Aorta (tissue), 5 donors: ENCODE measurements at regions not wholly inside any gene's neighbourhood (a gene's known extent, or its start where the extent isn't known, plus 50 kb on each side); places are given as distances from the start of the nearest gene placed in this dataset.

Source experiments
- ATAC-seq: fragments of 200-7000 bp; cut with Tn5 transposase; one replicate; pipeline ENCODE4 v1.9.1; 2022; ENCODE audit warnings: moderate library complexity; ENCODE audit not compliant: low FRiP score
- DNase-seq, 2 donors: peaks; one replicate each; pipeline ENCODE4 v3.0.0-alpha.2; 2020
- H3K27ac ChIP-seq, 2 donors: one replicate each; pipeline ENCODE4 v1.5.1; 2013; ENCODE audit warnings: low read length in 2 of 2, mild to moderate bottlenecking in 2 of 2, moderate library complexity in 2 of 2, control low read depth in 1 of 2, inconsistent platforms in 1 of 2, low read depth in 1 of 2
- H3K27me3 ChIP-seq, 2 donors: one replicate each; pipeline ENCODE4 v1.6.1; 2013; ENCODE audit warnings: control low read depth in 1 of 2, low read length in 1 of 2, mild to moderate bottlenecking in 1 of 2, moderate library complexity in 1 of 2; ENCODE audit not compliant: insufficient read depth in 2 of 2, control insufficient read depth in 1 of 2
- H3K36me3 ChIP-seq, 2 donors: one replicate each; pipeline ENCODE4 v1.6.1; 2013; ENCODE audit warnings: control low read depth in 1 of 2, low read length in 1 of 2, mild to moderate bottlenecking in 1 of 2; ENCODE audit not compliant: insufficient read depth in 2 of 2, control insufficient read depth in 1 of 2
- H3K4me1 ChIP-seq, 2 donors: one replicate each; pipeline ENCODE4 v1.6.1; 2013; ENCODE audit warnings: low read length in 2 of 2, control low read depth in 1 of 2, mild to moderate bottlenecking in 1 of 2, moderate library complexity in 1 of 2; ENCODE audit not compliant: insufficient read depth in 2 of 2, control insufficient read depth in 1 of 2
- H3K4me3 ChIP-seq, 2 donors: one replicate each; pipeline ENCODE4 v1.5.1; 2013; ENCODE audit warnings: low read length in 2 of 2, control low read depth in 1 of 2, mild to moderate bottlenecking in 1 of 2
- H3K9me3 ChIP-seq: one replicate; pipeline ENCODE4 v1.6.1; 2013; ENCODE audit warnings: mild to moderate bottlenecking, low read length; ENCODE audit not compliant: control insufficient read depth
- WGBS, 2 donors: extraction: QIAGEN DNeasy Blood & Tissue Kit; methylation state at CpG; one replicate each; pipeline ENCODE4 v1.1.7; 2013; 5-methylcytosine and 5-hydroxymethylcytosine counted together
- intact Hi-C, 2 donors: fragments of 100-400 bp; cut with DNase I; formaldehyde crosslinking; loops; one replicate each; pipeline versions ENCODE4 v1.14.2 to v1.15.0; 2022
- donor health status: healthy with polysubstance abuse.
- donor health status: Bipolar disorder and iron deficiency.
- donor health status: DM: no; HTN: no; CAD: no.
- donor health status: DM: no; HTN: no; CAD: no.
- donor health status: DM: yes; HTN: yes; CAD: no.

DNA sequence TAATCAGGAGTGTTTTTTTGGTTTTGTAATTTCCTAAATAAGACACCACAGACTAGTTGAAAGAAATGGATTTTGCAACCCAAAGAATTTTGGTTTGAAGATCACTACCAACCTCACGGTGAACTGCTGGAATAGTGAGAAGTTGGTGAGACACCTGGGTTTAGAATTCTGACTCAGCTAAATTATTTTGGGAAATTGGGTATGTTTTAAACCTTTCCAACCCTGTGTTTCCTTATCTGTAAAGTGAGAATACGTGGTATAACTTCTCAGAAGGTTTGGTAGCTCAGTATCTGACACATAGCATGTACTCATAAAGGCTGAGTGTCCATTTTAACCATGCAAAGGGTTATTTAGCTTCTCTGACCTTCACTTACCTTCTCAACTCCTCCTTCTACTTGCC lies 261.9 kb downstream of the FOXA2 start:
- H3K4me1 ChIP-seq = no peaks in the 10 kb centered on the region
- ATAC-seq (no peak), DNase-seq (no peak)
- no peak overlapping the region for H3K4me3 ChIP-seq
- H3K27me3 ChIP-seq = no peaks in the 10 kb centered on the region
- no peaks in the 10 kb centered on the region for H3K9me3 ChIP-seq
- no peaks in the 10 kb centered on the region for H3K36me3 ChIP-seq
- H3K27ac ChIP-seq = no peak overlapping the region
- 42 to 49% methylated on average over 2 of the region's 2 CpGs for WGBS, 2 donors
- intact Hi-C loops = no loop called here

DNA sequence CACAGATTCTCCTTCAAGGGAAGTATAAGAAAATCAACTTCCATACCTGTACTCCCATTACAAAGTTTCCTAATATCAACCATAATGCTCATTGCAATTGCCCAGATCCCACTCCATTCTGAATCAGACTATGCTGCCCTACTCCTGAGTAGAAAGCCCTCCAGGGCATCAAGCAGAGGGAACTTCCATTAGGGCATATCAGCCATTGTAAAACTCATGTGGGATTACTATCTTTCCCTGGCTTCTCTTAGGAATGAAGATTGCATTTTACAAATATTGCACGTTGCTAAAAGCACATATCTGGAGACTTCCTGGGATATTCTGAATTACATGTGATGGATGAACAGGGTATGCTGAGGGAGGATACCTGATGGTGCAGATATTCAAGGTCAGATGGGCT lies 263.2 kb downstream of the FOXA2 start:
- Histone ChIP-seq H3K27me3 (no peaks in the 10 kb centered on the region), H3K36me3 (no peaks in the 10 kb centered on the region), H3K27ac (no peak overlapping the region), H3K4me1 (no peaks in the 10 kb centered on the region), H3K4me3 (no peak overlapping the region), H3K9me3 (no peaks in the 10 kb centered on the region)
- no peak for ATAC-seq
- 40 to 43% methylated on average over 1 of the region's 1 CpG for WGBS, 2 donors
- intact Hi-C loops = no loop called here
- no peak for DNase-seq

DNA sequence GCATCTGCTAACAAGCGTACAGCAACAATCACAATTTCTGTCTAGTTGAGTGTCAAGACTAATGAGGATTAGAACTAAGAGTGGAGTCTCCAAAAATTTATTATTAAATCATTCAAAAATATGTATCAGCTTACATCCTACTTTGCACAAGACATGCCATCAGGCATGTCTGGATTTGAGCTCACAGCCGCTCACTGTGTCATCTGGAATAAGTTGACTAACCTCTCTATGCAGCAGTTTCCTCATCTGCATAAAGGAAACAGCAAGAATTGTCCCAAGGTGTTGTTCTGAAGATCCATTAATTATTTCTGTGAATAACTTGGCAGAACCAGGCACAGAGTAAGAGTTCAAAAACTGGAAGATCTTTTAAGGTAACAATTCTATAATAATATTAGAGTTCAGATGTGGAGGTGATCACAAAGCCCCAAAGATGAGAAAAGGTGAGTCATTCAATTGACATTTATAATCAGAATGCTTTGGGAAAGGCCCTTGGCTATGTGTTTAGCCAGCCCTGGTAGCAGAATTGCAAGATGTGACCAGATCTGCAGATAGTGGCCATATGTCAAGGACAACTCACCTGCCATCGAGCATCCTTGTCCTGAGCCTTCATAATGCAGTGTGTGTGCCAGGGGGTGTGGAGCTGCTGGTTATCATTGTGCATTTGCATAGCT lies 264.0 kb downstream of the FOXA2 start:
- no peak for ATAC-seq
- no peaks in the 10 kb centered on the region for H3K36me3 ChIP-seq
- no peak for DNase-seq
- intact Hi-C loops = no loop called here
- no peaks in the 10 kb centered on the region for H3K4me1 ChIP-seq
- 76 to 82% methylated on average over 3 of the region's 3 CpGs for WGBS, 2 donors
- no peaks in the 10 kb centered on the region for H3K9me3 ChIP-seq
- peaks cover 0 to 2% of the 10 kb centered on the region in 2 donors for H3K27me3 ChIP-seq
- H3K27ac ChIP-seq = no peak overlapping the region
- no peak overlapping the region for H3K4me3 ChIP-seq

DNA sequence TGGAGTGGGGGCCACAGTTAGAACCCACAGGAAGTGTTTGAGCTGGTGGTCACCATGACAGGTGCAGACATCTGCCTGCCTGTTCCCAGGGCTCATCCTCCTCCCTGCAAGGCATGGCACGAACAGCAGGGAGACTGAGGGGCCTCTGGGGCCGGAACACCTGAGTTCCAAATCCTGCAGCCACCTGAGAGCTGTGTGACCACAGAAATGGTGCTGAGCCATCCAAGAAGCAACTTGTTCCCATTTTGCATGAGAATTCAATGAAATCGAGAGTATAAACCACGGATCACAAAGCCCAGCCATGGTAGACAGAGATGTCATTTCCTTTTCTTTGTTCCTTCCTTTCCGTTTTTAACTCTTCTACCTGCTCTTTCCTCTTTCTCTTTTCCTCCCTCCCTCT lies 268.6 kb downstream of the FOXA2 start:
- intact Hi-C loops = no loop called here
- H3K36me3 ChIP-seq = no peaks in the 10 kb centered on the region
- H3K4me3 ChIP-seq = no peak overlapping the region
- WGBS, 2 donors = 81 to 82% methylated on average over 5 of the region's 5 CpGs
- no peak overlapping the region for H3K27ac ChIP-seq
- H3K27me3 ChIP-seq = peaks cover 0 to 2% of the 10 kb centered on the region in 2 donors
- H3K4me1 ChIP-seq = no peaks in the 10 kb centered on the region
- no peaks in the 10 kb centered on the region for H3K9me3 ChIP-seq
- DNase-seq (no peak), ATAC-seq (no peak)

DNA sequence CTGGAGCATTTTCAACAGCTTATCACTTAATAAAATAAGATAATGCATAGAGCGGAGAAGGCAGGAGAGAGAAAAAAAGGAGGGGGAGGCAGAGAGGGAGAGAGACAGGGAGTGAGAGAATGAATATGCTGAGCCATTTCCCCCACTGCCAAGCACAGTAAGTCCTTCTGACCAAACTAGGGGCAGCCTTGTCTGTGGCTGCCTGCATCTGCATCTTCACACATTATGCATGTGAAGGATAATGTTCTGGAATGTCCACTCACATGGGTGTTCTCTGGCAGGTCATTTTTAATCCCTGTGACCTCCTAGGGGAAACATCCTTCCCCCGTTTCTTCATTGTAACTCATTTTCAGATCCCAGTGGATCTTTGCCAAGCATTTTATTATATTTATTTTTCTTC lies 269.3 kb downstream of the FOXA2 start:
- DNase-seq (no peak), ATAC-seq (no peak)
- no peaks in the 10 kb centered on the region for H3K36me3 ChIP-seq
- H3K9me3 ChIP-seq = no peaks in the 10 kb centered on the region
- H3K27ac ChIP-seq = no peak overlapping the region
- intact Hi-C loops = no loop called here
- H3K27me3 ChIP-seq = peaks cover 0 to 2% of the 10 kb centered on the region in 2 donors
- 21 to 35% methylated on average over 2 of the region's 2 CpGs for WGBS, 2 donors
- H3K4me3 ChIP-seq = no peak overlapping the region
- no peaks in the 10 kb centered on the region for H3K4me1 ChIP-seq

DNA sequence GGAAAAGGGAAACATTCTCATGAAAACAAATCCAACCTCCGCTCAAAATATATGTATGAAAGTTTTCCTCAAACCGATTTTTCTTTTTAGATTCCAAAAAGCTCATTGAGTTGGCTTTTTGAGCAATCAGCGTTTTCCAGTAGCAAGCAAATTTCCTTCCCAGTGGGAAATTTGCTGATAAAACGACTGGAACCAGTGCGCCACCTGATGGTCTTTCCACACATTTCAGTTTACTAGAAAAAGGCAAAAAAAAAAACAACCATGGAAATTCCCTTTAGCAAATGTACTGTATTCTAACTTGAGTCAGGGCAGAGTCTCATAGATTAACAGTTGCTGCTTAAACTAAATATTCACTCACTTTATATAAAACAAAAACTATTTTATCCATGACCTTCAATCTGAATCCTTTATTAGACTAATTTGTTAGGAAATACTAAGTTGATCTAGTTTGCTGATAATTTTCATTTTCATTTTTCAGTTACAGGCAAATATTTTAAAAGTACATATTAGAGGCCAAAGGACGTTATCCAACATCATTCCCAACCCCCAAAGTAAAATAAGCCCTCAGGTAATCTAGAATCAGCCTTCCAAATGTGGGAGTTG lies 271.5 kb downstream of the FOXA2 start:
- WGBS, 2 donors = 1 to 3% methylated on average over 6 of the region's 6 CpGs
- ATAC-seq (no peak), DNase-seq (no peak)
- Histone ChIP-seq H3K9me3 (no peaks in the 10 kb centered on the region), H3K36me3 (no peaks in the 10 kb centered on the region), H3K27me3 (peaks cover 0 to 2% of the 10 kb centered on the region in 2 donors), H3K4me1 (no peaks in the 10 kb centered on the region), H3K27ac (no peak overlapping the region), H3K4me3 (no peak overlapping the region)
- intact Hi-C loops = no loop called here

DNA sequence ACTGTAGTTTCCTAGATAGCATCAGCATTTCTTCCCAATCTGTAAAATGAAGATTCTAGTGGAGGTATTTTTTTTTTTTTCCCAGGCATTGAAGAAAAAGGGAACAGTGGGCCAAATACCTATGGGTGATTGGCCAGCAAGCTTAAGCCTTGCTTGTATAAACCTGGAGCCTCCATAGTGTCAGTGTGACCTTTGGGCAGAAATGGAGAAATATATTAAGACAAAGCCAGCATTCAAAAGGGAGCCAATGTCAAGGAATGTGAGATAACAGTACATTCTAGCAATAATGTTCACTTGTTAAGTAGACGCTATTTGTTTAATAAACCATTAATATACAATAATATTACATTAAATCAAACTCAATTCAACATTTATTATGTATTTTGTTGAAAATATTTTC lies 275.4 kb downstream of the FOXA2 start:
- ATAC-seq (no peak), DNase-seq (no peak)
- H3K9me3 ChIP-seq = no peaks in the 10 kb centered on the region
- H3K4me1 ChIP-seq = no peaks in the 10 kb centered on the region
- H3K4me3 ChIP-seq = no peak overlapping the region
- H3K36me3 ChIP-seq = no peaks in the 10 kb centered on the region
- no peaks in the 10 kb centered on the region for H3K27me3 ChIP-seq
- intact Hi-C loops = loop anchor here in 1 of 2 donors (10.0 kb wide), 1 partner anchor 594 kb away; no protein-coding TSS in a partner anchor
- 58 to 64% methylated on average over 1 of the region's 1 CpG for WGBS, 2 donors
- no peak overlapping the region for H3K27ac ChIP-seq

DNA sequence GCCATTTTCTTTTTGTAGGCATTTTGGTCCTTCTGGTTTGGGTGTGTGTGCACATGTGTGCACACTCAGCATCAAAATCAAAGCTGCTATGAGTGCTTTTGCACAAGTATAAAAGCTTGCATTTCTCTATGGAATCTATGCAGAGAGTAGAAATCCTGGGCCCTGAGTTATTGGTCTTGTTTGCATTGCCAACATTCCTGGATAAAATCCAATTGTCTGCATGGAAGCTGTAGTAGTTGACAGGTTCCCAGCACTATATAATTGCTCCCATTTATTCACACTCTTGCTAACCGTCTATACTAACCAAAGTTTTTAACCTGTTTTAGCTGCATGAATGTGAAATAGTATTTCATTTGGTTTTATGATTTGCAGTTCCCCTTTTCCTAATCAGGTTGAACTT lies 277.0 kb downstream of the FOXA2 start:
- no peaks in the 10 kb centered on the region for H3K27me3 ChIP-seq
- no peaks in the 10 kb centered on the region for H3K36me3 ChIP-seq
- no peak for ATAC-seq
- H3K4me3 ChIP-seq = no peak overlapping the region
- intact Hi-C loops = loop anchor here in 1 of 2 donors (10.0 kb wide), 1 partner anchor 593 kb away; no protein-coding TSS in a partner anchor
- H3K27ac ChIP-seq = no peak overlapping the region
- DNase-seq = no peak
- WGBS, 2 donors = 3 to 6% methylated on average over 1 of the region's 1 CpG
- H3K4me1 ChIP-seq = no peaks in the 10 kb centered on the region
- no peaks in the 10 kb centered on the region for H3K9me3 ChIP-seq

DNA sequence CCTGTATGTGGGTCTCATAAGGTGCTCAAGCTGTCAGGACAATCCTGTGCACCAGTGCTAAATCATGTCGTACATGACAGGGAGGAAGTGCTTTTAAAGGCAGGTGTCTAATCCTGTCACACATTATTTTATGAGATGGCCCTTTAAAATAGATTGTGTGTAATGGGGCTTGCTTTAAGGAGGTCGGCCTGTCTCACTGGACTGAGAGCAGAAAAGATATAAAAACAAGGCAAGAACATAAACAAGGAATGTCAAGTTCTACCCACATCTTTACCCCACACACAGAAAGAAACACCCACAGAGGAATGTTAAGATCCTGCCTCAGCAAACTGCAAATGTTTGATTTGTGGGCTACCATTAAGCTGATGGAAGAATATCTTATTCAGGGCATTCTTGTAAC lies 279.0 kb downstream of the FOXA2 start:
- Histone ChIP-seq H3K4me3 (no peak overlapping the region), H3K27ac (no peak overlapping the region), H3K9me3 (peaks cover 1% of the 10 kb centered on the region), H3K4me1 (no peaks in the 10 kb centered on the region), H3K27me3 (no peaks in the 10 kb centered on the region), H3K36me3 (no peaks in the 10 kb centered on the region)
- 46 to 52% methylated on average over 2 of the region's 2 CpGs for WGBS, 2 donors
- DNase-seq = no peak
- intact Hi-C loops = loop anchor here in 1 of 2 donors (10.0 kb wide), 1 partner anchor 591 kb away; no protein-coding TSS in a partner anchor
- ATAC-seq = no peak
